GM18508 (cell line): ENCODE measurements at regions not wholly inside any gene's neighbourhood (a gene's known extent, or its start where the extent isn't known, plus 50 kb on each side); places are given as distances from the start of the nearest gene placed in this dataset.
A peak's percentile ranks its signal among the peaks of the same experiment; 100 is the strongest.
"Not testable (repeated sequence)": the region's sequence is repeated elsewhere in the genome, so short reads cannot be mapped to it uniquely, and the experiment has no call there.

ENCODE experiments used
- ATAC-seq: cut with Tn5 transposase; IDR thresholded peaks from one replicate; pipeline ENCODE4 v1.9.1; 2021; ENCODE audit warnings: moderate number of reproducible peaks; ENCODE audit not compliant: insufficient read depth, unreplicated experiment

GRCh38 chr5:118311103-118311819, 677.1 kb downstream of the DTWD2 start:
- no peak for ATAC-seq

DNA sequence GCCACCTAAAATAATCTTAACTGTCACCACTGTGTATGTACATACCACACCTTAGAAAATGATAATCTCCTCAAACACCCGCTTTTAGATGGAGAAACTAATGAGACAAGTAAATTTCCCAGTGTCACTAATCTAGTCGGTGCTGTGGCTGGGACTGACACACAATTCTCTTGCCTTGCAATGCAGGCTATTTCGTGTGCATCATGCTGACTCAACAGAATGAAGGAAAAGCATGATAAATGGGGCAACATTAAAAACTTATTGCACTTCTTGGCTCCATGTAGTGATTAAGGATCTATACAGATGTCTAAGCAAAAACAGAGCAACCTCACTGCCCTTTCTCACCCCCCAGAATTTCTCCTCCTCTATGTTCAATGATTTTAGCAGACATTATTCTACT, 677.9 kb downstream of the DTWD2 start:
- ATAC-seq = no peak

- no peak for ATAC-seq
Observed at GRCh38 chr5:118303296-118303695, 685.1 kb downstream of the DTWD2 start.

GRCh38 chr5:118302786-118303185, 685.6 kb downstream of the DTWD2 start:
- no peak for ATAC-seq

- ATAC-seq = no peak
Observed at GRCh38 chr5:118301696-118302095, 686.7 kb downstream of the DTWD2 start.

DNA sequence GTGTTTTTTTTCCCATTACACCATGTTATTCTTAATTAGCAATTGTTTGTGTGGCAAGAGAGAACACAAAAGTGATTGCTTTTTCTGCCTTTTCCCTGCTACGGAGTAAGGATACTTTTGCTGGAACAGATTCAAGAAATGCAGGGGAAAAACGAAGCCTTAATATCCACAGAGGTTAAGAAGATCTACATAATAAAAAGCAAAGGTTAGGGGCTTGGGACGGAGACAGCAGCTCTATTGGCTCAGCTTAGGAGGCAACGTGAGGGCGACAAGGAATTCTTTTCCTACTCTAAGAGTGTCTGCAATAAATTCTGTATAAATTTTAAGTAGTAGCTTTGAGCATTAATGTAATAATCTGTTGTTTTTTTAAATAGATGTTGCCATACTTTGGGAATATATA, 693.3 kb downstream of the DTWD2 start:
- no peak for ATAC-seq

DNA sequence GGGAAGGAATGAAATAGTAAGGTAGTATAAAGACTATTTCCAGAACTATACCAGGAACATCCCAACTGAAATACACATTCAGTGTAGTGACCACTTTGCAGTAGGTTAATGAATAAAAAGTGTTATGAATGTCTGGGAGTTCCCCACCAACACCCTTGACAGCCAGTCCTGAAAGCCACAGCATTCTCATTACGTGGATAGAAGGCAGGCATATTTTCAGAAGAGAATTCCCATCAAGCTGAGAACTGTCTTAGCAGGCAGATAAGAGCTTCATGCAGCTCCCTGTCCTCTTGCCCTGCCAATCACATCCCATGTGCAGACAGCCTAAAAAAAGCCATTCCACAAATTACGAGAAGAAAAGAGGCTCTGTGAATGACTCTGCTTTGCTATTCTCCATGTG, 695.0 kb downstream of the DTWD2 start:
- peak; percentile 55 for ATAC-seq

DNA sequence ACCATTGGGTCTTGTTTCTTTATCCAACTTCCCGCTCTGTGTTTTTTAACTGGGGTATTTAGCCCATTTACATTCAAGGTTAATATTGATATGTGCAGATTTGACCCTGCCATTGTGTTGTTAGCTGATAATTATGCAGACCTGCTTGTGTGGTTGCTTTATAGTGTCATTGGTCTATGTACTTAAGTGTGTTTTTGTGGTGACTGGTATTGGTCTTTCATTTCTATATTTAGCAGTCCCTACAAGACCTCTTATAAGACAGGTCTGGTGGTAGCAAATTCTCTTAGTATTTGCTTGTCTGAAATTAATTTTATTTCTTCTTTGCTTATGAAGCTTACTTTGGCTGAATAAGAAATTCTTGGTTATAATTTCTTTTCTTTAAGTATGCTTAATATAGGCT, 698.1 kb downstream of the DTWD2 start:
- ATAC-seq = no peak

- not testable (repeated sequence) for ATAC-seq
Observed at GRCh38 chr5:118284230-118284629, 704.1 kb downstream of the DTWD2 start.

GRCh38 chr5:118282480-118283038, 705.8 kb downstream of the DTWD2 start:
- not testable (repeated sequence) for ATAC-seq

DNA sequence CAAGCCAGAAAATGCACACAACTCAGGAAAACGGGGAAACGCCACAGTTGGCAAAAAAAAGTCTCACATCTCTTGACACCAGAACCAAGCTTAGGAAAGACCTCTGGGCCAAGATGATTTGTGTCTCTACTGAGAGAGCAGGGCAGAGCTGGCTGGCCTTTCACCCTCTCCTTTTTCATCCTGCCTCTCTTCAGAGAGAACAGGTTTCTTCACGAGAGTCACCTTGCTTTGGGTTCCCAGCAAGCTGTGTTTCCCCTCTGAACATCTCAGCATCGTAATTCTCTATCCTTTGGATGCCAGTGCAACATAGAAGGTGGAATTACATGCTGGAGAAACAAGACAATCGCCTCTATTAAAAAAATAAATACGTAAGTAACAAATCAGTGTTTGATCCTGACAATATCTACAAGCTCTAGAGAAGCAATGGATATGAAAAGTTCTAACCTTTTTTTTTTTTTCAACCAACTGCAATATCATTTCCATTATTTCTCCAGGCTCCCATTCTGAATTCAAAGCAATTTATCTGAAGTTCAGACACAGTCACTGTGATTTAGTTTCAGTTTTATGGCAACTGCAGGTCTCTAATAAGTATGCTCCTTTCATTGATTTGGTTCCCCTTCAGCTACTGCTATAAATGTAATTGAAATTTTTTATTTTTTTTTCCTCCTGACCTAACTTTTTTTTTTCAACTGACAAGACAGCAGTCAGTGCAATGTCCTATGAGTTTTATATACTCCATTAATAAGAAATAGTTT, 708.6 kb downstream of the DTWD2 start:
- ATAC-seq = no peak

GRCh38 chr5:118270526-118270925, 717.8 kb downstream of the DTWD2 start:
- no peak for ATAC-seq

DNA sequence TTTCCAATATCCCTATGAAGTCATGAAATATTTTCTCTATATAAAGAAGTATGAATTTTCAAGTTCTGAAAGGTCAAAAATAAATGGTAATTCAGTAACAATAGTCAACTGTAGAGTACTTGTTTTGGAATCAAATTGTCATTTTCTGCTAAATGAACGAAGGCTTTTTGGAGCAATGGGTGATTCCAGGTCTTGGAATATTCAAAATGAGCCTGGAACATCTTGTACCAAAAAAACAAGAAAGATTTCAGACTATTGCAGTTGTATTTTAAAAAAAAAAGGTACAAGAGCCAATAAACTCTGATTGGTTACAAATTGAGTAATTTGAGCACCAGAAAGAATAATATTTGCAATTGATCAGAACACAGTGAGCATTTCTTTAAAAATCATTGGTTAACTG, 730.1 kb downstream of the DTWD2 start:
- ATAC-seq = no peak

DNA sequence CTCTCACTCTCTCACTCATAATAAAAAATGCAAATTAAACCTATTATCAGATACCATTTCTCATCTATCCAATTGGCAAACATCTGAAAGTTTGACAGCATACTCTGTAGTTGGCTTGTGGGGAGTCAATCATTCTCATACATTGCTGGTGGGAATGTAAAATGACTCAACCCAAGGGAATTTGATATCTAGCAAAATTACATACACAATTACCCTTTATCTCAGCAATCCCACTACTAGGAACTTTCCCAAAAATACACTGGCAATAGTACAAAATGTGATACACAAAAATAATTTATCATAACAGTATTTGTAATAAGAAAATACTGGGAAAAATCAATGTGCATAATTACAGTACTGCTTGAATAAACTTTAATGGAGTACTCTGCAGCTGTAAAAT, 731.3 kb downstream of the DTWD2 start:
- no peak for ATAC-seq

DNA sequence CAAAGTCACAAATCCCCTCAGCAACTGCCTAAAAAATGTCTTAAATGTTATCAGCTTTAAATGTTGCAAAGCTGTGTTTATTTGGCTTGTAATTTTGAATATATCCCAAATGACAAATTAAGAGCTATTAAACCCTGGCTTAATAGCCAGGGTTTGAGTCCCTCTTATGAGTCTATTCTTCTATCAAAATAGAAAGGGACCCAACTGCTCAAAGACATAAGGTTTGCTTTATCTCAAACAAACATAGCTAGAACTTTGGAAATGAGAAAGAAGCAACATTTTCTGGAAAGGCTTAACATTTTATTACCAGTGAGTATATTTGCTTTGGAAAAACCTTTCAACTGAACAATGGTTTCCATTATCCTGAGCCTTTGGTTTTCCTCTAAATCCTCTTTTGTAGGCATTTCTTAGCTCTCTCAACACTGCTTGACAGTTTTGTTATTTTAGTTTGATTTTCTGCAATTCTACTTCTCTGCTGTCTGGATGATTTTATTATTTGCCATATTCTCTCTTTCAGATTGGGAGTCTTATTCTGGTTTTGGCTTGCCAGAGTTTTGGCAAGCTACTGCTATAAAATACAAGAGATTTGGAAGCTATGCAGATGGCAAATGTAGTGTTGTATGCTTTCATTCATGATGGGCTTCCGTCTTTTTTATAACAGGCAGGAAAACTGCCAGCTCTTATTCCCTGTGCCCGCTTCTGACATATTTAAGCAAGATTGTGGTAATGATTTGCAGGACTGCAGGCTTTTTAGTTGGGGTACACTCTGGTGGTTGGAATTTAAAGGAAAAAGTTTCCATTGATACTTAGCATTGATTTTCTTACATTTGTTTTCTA, 734.9 kb downstream of the DTWD2 start:
- no peak for ATAC-seq

DNA sequence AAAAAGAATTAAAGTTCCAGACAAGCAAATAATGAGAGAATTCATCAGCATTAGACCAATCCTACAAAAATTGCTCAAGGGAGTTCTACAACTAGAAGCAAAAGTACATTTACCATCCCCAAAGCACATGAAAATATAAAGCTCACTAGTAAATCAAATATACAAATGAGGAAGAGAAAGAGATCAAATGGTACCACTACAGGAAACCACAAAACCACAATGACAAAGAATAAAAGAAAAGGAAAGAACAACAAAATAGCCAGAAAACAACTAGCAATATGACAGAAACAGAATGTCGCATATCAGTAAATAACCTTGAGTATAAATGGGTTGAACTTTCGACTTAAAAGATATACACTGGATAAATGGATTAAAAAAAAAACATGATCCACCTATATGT, 739.0 kb downstream of the DTWD2 start:
- peak; percentile 59 for ATAC-seq

GRCh38 chr5:118247458-118247857, 740.9 kb downstream of the DTWD2 start:
- ATAC-seq = no peak

GRCh38 chr5:118243613-118244012, 744.7 kb downstream of the DTWD2 start:
- ATAC-seq = no peak

DNA sequence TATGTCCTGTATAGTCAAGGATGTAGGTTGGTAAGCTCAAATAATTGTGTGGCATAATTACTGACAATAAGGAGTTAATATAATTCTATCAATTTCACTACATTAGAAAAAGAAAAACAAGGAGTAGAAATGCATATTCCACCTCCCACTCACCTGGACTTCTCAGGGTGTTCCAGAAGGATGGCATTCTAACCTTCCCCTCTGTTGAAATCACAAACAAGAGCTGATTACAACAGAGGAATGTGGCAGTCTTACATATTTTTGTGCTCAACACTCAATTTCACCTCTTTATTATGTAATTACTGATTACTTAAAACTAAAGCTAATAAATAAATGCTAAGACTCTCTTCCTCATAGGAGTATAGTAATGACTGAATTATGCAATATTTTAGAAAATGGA, 745.3 kb downstream of the DTWD2 start:
- ATAC-seq = no peak

DNA sequence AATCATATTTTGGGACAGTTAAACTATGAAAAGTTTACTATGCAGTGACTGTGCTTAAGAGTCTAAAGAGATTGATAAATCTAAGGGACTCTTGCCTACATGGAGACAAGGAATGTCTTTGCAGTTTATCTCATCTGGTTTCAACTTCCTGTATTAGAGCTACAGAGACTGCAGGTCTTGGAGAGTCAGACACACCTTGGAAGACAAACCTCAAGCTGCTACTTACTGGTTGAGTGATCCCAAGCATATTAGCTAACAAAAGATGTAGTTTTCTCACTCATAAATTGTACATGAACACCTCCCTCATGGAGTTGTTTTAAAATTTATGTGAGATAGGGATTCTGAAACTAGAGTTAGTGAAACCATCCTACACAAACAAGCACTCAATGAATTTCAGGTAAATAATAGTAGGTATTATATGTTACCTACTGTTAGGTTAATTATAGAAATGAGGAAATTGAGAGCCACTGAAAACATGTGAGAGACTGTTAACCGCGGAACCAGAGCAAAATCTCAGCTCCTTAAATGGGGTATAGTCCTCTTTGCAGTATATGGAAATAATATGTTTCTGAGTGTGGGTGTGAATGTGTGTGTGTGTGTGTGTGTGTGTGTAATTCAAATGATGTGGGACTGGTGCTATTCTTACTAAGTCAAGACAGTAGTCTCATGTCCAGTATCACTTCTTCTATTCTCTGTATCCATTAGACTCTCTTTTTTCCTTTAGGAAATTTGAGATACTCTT, 752.1 kb downstream of the DTWD2 start:
- ATAC-seq = peak; percentile 75
